HFF-Myc (cell line): ENCODE measurements at regions not wholly inside any gene's neighbourhood (a gene's known extent, or its start where the extent isn't known, plus 50 kb on each side); places are given as distances from the start of the nearest gene placed in this dataset.

Experiments used
- DNase-seq: peaks from one replicate; pipeline ENCODE4 v3.0.0-alpha.2; 2011; ENCODE audit warnings: low read depth; ENCODE audit errors: extremely low read depth
- H3K4me3 ChIP-seq: replicated peaks from 2 replicates; pipeline ENCODE4 v1.5.1; 2011; ENCODE audit warnings: low read depth, mild to moderate bottlenecking, control low read depth, low read length
- TF ChIP-seq, protein P1 (sequence below): IDR thresholded peaks from 2 replicates; pipeline ENCODE4 v1.5.1; 2012; ENCODE audit warnings: mild to moderate bottlenecking, low read depth, low read length, control low read depth; ENCODE audit errors: missing control alignments

DNA sequence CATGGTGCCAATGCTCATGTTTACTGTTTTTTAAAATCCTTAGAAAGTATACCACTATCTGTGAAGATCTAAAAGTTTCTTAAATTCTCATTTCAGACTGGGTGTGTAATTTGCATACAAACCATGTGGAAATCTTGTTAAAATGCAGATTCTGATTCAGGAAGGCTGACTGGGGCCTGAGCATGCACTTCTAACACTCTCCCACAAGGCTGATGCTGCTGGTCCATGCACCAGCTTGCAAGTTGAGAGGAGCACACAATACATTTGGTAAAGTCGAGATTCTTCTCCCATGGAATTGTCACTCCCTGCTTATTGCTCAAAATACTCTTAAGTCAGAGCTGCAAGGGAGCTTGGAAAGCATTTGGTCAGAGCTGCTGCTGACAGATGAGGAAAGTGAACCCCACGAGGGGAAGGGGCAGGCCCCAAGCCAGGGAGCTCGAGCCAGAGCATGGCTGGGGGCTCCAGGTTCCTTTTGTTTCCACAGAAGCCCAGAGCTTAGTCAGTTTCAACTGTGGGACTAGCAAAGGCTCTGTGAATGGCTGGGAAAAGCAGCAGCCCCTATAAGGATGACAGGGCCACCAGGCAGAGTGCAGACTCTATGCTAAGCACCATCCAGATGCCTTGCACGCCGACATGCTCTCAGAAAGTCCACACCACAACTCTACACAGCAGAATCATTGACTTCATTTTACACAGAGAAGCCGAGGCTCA is 93.5 kb upstream of the HAND1 start:
- H3K4me3 ChIP-seq, result no peak overlapping the region
- DNase-seq, result no peak
- TF ChIP-seq, protein P1, sequence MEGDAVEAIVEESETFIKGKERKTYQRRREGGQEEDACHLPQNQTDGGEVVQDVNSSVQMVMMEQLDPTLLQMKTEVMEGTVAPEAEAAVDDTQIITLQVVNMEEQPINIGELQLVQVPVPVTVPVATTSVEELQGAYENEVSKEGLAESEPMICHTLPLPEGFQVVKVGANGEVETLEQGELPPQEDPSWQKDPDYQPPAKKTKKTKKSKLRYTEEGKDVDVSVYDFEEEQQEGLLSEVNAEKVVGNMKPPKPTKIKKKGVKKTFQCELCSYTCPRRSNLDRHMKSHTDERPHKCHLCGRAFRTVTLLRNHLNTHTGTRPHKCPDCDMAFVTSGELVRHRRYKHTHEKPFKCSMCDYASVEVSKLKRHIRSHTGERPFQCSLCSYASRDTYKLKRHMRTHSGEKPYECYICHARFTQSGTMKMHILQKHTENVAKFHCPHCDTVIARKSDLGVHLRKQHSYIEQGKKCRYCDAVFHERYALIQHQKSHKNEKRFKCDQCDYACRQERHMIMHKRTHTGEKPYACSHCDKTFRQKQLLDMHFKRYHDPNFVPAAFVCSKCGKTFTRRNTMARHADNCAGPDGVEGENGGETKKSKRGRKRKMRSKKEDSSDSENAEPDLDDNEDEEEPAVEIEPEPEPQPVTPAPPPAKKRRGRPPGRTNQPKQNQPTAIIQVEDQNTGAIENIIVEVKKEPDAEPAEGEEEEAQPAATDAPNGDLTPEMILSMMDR, result no peak

DNA sequence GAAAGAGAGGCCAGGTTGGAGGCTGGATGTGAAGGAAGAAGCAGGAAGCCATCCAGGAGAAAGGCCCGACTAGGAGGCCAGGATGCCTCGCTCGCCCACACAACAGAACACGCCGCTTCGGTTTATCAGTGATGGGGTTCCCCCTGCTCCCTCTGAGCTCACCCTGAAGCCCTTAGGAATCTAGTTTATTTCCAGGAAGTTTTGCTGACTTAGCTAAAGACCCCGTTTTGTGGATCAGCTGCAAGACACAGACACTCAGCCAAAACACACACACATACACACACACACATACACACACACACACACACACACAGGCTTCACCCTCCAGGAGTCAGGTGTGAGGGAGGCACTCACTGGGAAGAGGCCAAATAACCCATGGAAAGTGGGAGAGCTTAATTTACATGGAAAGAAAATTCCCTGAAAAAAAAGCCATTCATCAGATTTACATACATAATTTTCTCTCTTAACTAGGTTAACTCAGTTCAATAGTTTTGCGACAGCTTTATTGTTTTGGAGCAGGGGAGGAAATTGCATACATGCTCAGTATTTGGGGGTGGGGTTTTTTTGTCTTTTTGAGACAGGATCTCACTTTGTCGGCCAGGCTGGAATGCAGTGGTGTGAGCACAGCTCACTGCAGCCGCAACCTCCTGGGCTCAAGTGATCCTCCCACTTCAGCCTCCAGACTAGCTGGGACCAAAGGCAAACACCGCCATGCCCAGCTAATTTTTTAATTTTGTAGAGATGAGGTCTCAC is 92.7 kb upstream of the HAND1 start:
- TF ChIP-seq, protein P1, result no peak
- no peak for DNase-seq
- no peak overlapping the region for H3K4me3 ChIP-seq

DNA sequence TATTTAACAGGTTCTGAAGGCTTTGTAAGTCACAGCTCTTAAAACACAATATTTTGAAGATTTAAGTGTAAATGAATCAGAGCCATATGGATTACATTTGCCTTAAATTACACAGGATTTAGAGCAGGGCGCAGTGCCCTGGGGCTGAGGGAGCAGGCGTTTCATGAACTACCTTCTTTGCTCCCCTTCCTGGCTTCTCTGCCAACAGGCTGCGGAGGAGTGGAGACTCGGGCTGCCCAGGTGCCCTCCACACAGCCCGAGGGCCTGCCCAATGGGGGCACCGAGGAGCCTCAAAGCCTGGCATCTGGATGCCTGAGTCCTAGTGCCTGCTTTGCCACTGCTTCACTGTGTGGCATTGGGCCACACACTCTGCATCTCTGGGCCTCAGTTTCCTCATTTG is 90.6 kb upstream of the HAND1 start:
- no peak for DNase-seq
- H3K4me3 ChIP-seq, result no peak overlapping the region
- TF ChIP-seq, protein P1, result no peak

DNA sequence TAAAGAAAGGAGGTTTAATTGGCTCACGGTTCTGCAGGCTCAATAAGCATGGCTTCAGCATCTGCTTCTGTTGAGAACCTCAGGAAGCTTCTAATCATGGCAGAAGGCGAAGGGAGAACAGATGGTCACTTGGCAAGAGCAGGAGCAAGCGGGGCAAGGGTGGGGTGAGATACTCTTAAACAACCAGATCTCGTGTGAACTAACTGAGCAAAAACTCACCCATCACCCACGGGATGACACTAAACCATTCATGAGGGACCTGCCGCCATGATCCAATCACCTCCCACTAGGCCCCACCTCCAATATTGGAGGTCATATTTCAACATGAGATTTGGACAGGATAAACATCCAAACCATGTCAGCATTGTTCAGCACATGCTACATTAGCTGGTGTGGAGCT is 89.1 kb upstream of the HAND1 start:
- H3K4me3 ChIP-seq, result no peak overlapping the region
- TF ChIP-seq, protein P1, result no peak
- no peak for DNase-seq

DNA sequence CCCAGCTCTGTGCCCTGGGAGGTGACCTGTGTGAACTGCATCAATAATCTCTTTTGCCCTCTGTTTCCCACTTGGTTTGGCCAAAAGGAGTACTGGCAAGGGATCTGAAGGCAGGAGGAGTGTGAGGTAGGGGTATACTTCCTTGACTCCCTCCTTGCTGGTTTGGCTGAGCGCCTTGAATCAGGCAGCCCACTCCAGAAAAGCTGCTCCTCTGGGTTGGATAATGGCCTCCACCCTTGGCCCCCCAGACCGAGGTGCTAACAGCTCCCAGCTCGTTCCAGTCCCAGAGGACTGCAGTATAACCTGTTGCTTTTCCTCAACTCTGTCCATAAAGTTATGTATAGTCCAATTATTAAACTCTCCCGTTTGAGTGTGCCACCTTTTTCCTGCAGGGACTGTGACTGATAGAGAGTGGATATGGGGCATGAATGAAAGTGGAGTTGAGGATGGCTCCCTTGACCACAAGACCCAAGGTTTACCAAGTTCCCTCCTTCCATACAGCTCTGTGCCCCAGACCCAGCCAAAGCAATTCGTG is 88.2 kb upstream of the HAND1 start:
- DNase-seq, result no peak
- H3K4me3 ChIP-seq, result no peak overlapping the region
- TF ChIP-seq, protein P1, result no peak

DNA sequence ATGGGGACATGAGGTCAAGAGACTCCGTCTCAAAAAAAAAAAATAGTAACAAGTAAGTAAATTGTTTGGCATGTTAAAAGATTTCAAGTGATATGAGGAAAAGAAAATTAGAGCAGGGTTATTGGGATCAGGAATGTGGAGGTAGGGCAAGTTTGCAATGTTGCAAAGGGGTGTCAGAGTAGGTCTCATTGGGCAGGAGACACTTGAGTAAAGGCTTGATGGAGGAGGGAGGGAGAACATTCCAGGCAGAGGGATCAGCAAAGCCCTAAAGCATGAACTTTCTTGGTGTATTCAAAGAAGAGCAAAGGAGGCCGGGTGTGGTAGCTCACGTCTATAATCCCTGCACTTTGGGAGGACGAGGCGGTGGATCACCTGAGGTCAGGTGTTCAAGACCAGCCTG is 87.1 kb upstream of the HAND1 start:
- no peak overlapping the region for H3K4me3 ChIP-seq
- DNase-seq, result no peak
- TF ChIP-seq, protein P1, result no peak
